WTC11 (cell line): ENCODE measurements at regions not wholly inside any gene's neighbourhood (a gene's known extent, or its start where the extent isn't known, plus 50 kb on each side); places are given as distances from the start of the nearest gene placed in this dataset.

Experiments
- ATAC-seq: fragments of 200-7000 bp; cut with Tn5 transposase; 2 replicates; pipeline ENCODE4 v1.10.0; 2021; ENCODE audit warnings: mild to moderate bottlenecking, moderate library complexity
- CTCF ChIA-PET: fragments of 300-600 bp; sonication (Branson Sonifier 250); formaldehyde crosslinking; loops from one replicate; lab custom pipeline; 2021; ENCODE audit warnings: antibody characterized with exemption; lab: Charles Lee
- POLR2A ChIA-PET: fragments of 350-600 bp; sonication (Branson Sonifier 250); formaldehyde crosslinking; loops from one replicate; lab custom pipeline; 2021; ENCODE audit warnings: antibody characterized with exemption; lab: Charles Lee
- DNase-seq: peaks from one replicate; pipeline ENCODE4 v3.0.0; 2021; ENCODE audit warnings: low spot score
- H3K27ac Mint-ChIP-seq: 2 replicates; pipeline ENCODE4 v1.8.0; 2021; ENCODE audit warnings: mixed read lengths
- H3K27me3 Mint-ChIP-seq: 2 replicates; pipeline ENCODE4 v1.8.0; 2021; ENCODE audit warnings: low read depth, mild to moderate bottlenecking, moderate library complexity, mixed read lengths
- H3K36me3 Mint-ChIP-seq: 2 replicates; pipeline ENCODE4 v1.8.0; 2021; ENCODE audit warnings: mixed read lengths
- H3K4me1 Mint-ChIP-seq: 2 replicates; pipeline ENCODE4 v1.8.0; 2022; ENCODE audit warnings: mixed read lengths
- H3K4me3 Mint-ChIP-seq: 2 replicates; pipeline ENCODE4 v1.8.0; 2021; ENCODE audit warnings: mild to moderate bottlenecking, moderate library complexity, mixed read lengths
- H3K9me3 Mint-ChIP-seq: 2 replicates; pipeline ENCODE4 v1.8.0; 2021; ENCODE audit warnings: mixed read lengths
- ATF3 ChIP-seq: sonication (generic); formaldehyde crosslinking; conservative IDR thresholded peaks from 2 replicates; pipeline ENCODE4 v1.8.1; 2022; ENCODE audit warnings: mild to moderate bottlenecking, missing genetic modification reagents
- CDX4 ChIP-seq: fragments of 250-450 bp; sonication (Bioruptor Pico); IDR thresholded peaks from 2 replicates; pipeline ENCODE4 v1.9.0; 2021; ENCODE audit warnings: moderate library complexity, mild to moderate bottlenecking, inconsistent platforms, borderline replicate concordance
- E2F4 ChIP-seq: sonication (generic); formaldehyde crosslinking; IDR thresholded peaks from 2 replicates; pipeline ENCODE4 v1.8.1; 2022; ENCODE audit warnings: low read depth, mild to moderate bottlenecking, moderate library complexity, missing genetic modification reagents, borderline replicate concordance
- EMX1 ChIP-seq: fragments of 250-450 bp; sonication (Bioruptor Pico); IDR thresholded peaks from 2 replicates; pipeline ENCODE4 v1.8.0; 2021; ENCODE audit warnings: mild to moderate bottlenecking
- ERG ChIP-seq: fragments of 250-450 bp; sonication (Bioruptor Pico); IDR thresholded peaks from 2 replicates; pipeline ENCODE4 v1.8.0; 2021; ENCODE audit warnings: mild to moderate bottlenecking
- ESRRA ChIP-seq: sonication (generic); formaldehyde crosslinking; IDR thresholded peaks from 2 replicates; pipeline ENCODE4 v1.8.1; 2022; ENCODE audit warnings: mild to moderate bottlenecking, missing genetic modification reagents, borderline replicate concordance
- GABPB1 ChIP-seq: sonication (generic); formaldehyde crosslinking; IDR thresholded peaks from 2 replicates; pipeline ENCODE4 v1.8.1; 2023; ENCODE audit warnings: mild to moderate bottlenecking, missing genetic modification reagents
- HMGA2 ChIP-seq: fragments of 250-450 bp; sonication (Bioruptor Pico); IDR thresholded peaks from 2 replicates; pipeline ENCODE4 v1.4.0; 2021; ENCODE audit warnings: mild to moderate bottlenecking, moderate library complexity
- IRF2 ChIP-seq: sonication (generic); formaldehyde crosslinking; IDR thresholded peaks from 2 replicates; pipeline ENCODE4 v1.8.0; 2022; ENCODE audit warnings: low read depth, missing genetic modification reagents, borderline replicate concordance
- JUN ChIP-seq: sonication (generic); formaldehyde crosslinking; IDR thresholded peaks from 2 replicates; pipeline ENCODE4 v1.8.0; 2023; ENCODE audit warnings: mild to moderate bottlenecking, missing genetic modification reagents
- MAX ChIP-seq: sonication (generic); formaldehyde crosslinking; IDR thresholded peaks from 2 replicates; pipeline ENCODE4 v1.8.0; 2022; ENCODE audit warnings: mild to moderate bottlenecking, missing genetic modification reagents
- NR2C2 ChIP-seq: sonication (generic); formaldehyde crosslinking; IDR thresholded peaks from 2 replicates; pipeline ENCODE4 v1.8.0; 2022; ENCODE audit warnings: mild to moderate bottlenecking, missing genetic modification reagents
- NR3C1 ChIP-seq: sonication (generic); formaldehyde crosslinking; conservative IDR thresholded peaks from 2 replicates; pipeline ENCODE4 v1.8.1; 2023; ENCODE audit warnings: low read depth, mild to moderate bottlenecking, missing genetic modification reagents
- PRDM15 ChIP-seq: sonication (generic); formaldehyde crosslinking; IDR thresholded peaks from 2 replicates; pipeline ENCODE4 v1.8.0; 2022; ENCODE audit warnings: missing genetic modification reagents
- RELA ChIP-seq: sonication (generic); formaldehyde crosslinking; IDR thresholded peaks from 2 replicates; pipeline ENCODE4 v1.8.1; 2022; ENCODE audit warnings: missing genetic modification reagents, mild to moderate bottlenecking, borderline replicate concordance
- STAT6 ChIP-seq: sonication (generic); formaldehyde crosslinking; conservative IDR thresholded peaks from 2 replicates; pipeline ENCODE4 v1.8.1; 2023; ENCODE audit warnings: mild to moderate bottlenecking, low read depth, missing genetic modification reagents, moderate library complexity
- TEAD4 ChIP-seq: sonication (generic); formaldehyde crosslinking; IDR thresholded peaks from 2 replicates; pipeline ENCODE4 v1.8.0; 2022; ENCODE audit warnings: mild to moderate bottlenecking, missing genetic modification reagents
- USF1 ChIP-seq: sonication (generic); formaldehyde crosslinking; IDR thresholded peaks from 2 replicates; pipeline ENCODE4 v1.8.0; 2022; ENCODE audit warnings: mild to moderate bottlenecking, missing genetic modification reagents
- ZNF263 ChIP-seq: sonication (generic); formaldehyde crosslinking; IDR thresholded peaks from 2 replicates; pipeline ENCODE4 v1.8.1; 2022; ENCODE audit warnings: low read depth, mild to moderate bottlenecking, moderate library complexity, missing genetic modification reagents
- ZNF281 ChIP-seq: sonication (generic); formaldehyde crosslinking; IDR thresholded peaks from 2 replicates; pipeline ENCODE4 v1.8.0; 2023; ENCODE audit warnings: mild to moderate bottlenecking, missing genetic modification reagents
- ZNF423 ChIP-seq: fragments of 250-450 bp; sonication (Bioruptor Pico); IDR thresholded peaks from 2 replicates; pipeline ENCODE4 v2.1.2; 2022; ENCODE audit warnings: mild to moderate bottlenecking, moderate library complexity

- TF ChIP-seq GABPB1 (CRISPR knock-in tag) (no peak), IRF2 (CRISPR knock-in tag) (no peak), ZNF423 (no peak), NR3C1 (CRISPR knock-in tag) (no peak), EMX1 (CRISPR knock-in tag) (no peak)
These were observed 851.6 kb downstream of the CENPC start (continued) for GRCh38 chr4:66693694-66694093.

GRCh38 chr4:66691101-66691500, 854.2 kb downstream of the CENPC start:
- no peaks in the 10 kb centered on the region for H3K27me3 Mint-ChIP-seq
- ChIA-PET POLR2A (no interaction called here), CTCF (no interaction called here)
- peaks cover 7% of the 10 kb centered on the region; the same call in 1 of the 2 replicates for H3K9me3 Mint-ChIP-seq
- ATAC-seq (peak; percentile 77), DNase-seq (no peak)
- TF ChIP-seq TEAD4 (CRISPR knock-in tag) (no peak), ATF3 (CRISPR knock-in tag) (no peak), ERG (CRISPR knock-in tag) (no peak), E2F4 (no peak), STAT6 (CRISPR knock-in tag) (no peak), MAX (no peak), NR2C2 (CRISPR knock-in tag) (no peak), JUN (CRISPR knock-in tag) (no peak), ZNF263 (CRISPR knock-in tag) (no peak), ZNF281 (CRISPR knock-in tag) (no peak), USF1 (CRISPR knock-in tag) (no peak), ESRRA (CRISPR knock-in tag) (no peak), CDX4 (no peak), RELA (CRISPR knock-in tag) (no peak), PRDM15 (no peak), HMGA2 (CRISPR knock-in tag) (no peak)
- H3K27ac Mint-ChIP-seq = no peak overlapping the region
- H3K4me1 Mint-ChIP-seq = peaks cover 8% of the 10 kb centered on the region
- H3K36me3 Mint-ChIP-seq = no peaks in the 10 kb centered on the region
- H3K4me3 Mint-ChIP-seq = no peak overlapping the region
